SW 1271 (cell line): ENCODE measurements at regions not wholly inside any gene's neighbourhood (a gene's known extent, or its start where the extent isn't known, plus 50 kb on each side); places are given as distances from the start of the nearest gene placed in this dataset.

Source experiments
- DNase-seq, 2 experiments: peaks; one replicate each; lab custom pipeline; 2025; lab: John Stamatoyannopoulos, UW

DNA sequence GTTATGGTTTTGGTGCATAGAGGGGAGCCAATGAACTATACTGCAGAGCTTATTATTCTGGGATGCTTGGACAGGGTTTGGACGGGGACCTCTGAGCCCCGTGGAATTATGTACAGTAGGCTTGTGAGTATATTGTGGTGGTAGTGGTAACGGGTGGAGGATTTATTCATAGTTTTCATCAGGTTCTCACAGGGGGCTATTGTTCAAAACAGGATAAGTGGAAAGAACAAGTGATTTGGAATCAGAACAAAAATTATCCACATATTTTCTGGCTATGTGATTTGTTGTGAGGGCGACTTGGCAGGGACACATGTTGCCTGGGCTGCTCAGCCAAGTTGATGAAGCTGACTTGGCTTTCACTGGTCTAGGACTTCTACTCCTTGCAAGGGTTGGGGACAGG lies 64.6 kb upstream of the ELOVL5 start:
- DNase-seq = no peak

DNA sequence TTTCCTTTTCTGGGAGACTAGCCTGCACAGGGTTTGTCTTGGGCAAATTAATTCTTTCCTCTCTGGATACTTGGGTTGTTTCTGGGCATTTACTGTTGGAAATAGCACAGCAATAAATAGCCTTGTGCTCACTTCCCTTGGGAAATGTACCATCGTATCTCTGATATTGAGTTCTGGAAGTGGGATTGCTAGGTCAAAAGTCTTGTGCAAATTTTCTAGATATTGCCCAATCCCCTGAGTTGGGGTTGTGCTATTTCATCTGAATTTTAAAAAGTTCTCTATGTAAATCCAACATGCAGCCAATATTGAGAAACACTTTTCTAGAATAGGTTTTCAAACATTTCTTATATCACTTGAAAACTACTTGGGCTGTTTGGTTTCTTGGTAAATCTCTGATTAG lies 64.0 kb upstream of the ELOVL5 start:
- no peak for DNase-seq

DNA sequence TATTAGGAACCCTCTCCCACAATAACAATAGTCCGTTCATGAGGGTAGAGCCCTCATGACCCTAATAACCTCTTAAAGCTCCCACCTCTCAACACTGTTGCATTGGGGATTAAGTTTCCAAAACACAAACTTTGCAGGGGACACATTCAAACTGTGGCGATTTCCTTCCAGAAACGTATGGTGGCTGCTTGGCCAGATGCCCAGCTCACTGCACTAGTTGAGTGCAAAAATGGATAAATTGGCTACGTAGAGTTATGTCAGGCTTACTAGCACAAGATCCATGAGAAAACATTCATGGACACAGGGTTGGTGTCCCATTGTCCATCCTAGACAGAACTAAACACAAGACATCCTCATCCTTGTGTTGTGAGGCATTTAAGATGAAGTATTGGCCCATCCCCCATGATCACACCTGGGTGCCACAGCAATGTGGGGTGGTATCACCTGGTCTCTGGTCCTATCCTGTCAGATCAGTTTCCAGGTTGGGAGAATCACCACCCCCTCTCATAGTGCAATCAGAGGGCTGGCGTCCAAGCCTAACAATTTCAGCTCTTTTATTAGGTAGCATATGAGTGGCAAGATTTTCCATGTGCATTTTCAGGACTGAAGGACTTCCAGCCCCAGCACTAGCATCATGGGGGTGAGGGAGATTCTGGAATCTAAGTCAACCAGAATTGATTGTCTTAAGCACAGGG lies 63.4 kb upstream of the ELOVL5 start:
- DNase-seq = no peak

DNA sequence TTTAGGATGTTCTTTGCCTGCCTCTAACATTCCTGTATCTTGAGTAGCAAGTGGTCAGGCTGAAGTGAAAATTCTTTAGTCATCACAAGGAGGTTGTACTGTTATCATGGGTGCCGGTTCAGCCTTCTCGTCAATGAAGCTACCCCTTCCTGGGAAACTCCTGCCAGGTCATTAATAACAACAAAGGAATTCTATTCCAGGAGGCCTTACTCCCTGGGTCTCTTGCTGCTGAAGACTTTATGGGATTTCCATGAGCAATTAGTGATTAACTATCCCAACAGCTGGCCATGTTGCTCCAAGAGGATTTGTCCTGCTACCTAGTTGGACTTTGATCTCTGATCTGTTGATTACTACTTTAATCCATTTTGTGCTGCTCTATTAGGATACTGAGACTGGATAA lies 62.7 kb upstream of the ELOVL5 start:
- DNase-seq = no peak

DNA sequence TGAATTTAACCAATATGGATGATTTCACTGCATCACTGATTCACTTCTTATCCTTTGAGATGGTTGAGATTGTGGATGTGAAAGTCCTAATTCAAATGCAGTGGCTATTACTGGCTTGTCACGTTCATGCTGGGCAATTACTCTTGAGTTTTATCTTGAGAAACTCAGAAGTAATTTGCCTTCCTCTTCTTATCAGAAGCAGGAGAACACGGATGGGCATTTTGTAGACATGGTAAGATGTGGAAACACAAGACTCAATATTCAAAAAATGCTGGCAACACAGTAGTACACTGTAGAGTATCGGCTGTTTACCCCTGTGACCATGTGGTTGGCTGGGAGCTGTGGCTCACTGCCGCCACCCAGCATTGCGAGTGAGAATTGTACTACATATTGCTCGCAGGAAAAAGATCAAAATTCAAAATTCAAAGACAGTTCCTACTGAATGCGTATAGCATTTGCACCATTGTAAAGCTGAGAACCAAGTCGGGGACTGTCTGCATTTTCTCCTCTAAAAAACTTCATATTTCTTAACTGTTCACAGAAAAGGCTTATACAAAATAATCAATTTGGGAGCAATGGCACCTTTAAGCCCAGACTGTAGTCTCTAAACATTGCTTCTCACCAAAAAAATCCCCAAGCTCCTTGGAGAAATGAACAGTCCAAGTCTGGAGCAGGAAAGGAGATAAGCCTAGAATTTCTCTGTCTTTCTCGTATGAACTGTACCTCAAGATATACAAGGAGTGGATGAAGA lies 61.9 kb upstream of the ELOVL5 start:
- no peak for DNase-seq

DNA sequence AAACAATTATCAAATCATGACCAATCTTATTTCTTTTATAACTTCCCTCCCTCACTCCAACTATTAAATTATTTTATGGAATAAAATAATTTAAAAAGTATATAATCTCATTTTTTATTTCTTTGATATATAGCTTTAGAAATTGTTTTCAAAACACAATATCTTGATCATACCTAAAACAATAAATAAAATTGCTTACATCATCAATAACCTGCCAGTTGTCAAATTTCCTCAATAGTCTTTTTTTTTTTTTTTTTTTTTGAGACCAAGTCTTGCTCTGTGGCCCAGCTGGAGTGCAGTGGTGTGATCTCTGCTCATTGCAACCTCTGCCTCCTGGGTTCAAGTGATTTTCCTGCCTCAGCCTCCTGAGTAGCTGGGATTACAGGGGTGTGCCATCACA lies 60.1 kb upstream of the ELOVL5 start:
- DNase-seq = no peak

DNA sequence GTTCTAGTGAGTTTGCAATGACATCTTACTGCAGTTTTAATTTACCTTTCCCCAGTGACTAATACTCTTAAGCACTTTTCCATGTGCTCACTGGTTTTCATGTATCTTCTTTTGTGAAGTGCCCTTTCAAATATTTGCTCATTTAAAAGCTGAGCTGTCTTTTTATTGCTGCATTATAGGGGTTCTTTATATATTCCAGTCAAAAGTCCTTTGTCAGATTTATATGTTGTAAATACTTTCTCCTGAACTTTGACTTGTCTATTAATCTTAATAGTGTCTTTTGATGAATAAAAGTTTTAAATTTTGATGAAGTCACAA lies 50.2 kb upstream of the ELOVL5 start:
- no peak for DNase-seq

DNA sequence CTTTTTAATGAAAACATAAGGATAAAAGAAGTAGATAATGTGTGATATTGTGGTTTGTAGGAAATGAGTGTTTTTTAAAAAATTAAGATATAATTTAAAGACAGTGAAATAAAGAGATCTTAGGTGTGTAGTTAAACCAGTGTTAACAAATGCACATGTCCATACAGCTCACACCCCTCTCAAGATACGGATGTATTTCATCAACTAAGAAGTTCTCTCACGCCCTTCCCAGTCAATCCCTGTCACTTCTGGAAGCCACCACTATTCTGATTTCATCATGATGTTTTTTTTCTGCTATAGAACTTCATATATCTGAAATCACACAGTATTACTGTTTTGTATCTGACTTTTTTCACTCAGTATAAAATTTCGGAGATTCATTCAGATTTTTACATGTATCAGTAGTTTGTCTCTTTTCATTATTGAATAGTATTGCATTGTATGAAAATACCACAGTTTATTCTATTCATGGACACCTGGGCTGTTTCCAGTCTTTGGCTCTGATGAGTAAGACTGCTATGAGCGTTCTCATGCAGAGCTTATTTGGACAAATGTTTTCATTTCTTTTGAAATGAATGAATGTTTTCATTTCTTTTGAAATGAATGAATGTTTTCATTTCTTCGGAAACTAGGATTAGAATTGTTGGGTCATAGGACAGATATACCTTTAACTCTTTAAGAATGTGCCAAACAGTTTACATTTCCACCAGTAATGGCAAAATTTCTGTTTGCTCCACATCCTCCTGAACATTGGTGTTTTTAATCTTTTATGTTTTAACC lies 49.7 kb upstream of the ELOVL5 start:
- DNase-seq = no peak
